HEK293 (cell line): ENCODE measurements at regions not wholly inside any gene's neighbourhood (a gene's known extent, or its start where the extent isn't known, plus 50 kb on each side); places are given as distances from the start of the nearest gene placed in this dataset.

ENCODE experiments used
- CTCF ChIA-PET: fragments of 350-600 bp; formaldehyde crosslinking; extraction: SDS; loops from one replicate; lab custom pipeline; 2021; ENCODE audit warnings: antibody characterized with exemption; lab: Yijun Ruan, JAX
- POLR2A ChIA-PET: fragments of 300-600 bp; formaldehyde crosslinking; extraction: SDS; loops from one replicate; lab custom pipeline; 2020; ENCODE audit warnings: antibody characterized with exemption, inconsistent platforms; lab: Yijun Ruan, JAX
- H3K27ac ChIP-seq: fragments of 200-500 bp; sonication (Bioruptor generic); 2 replicates; pipeline ENCODE4 v1.5.1; 2014; ENCODE audit warnings: low read depth, low read length, control low read depth, inconsistent platforms; ENCODE audit errors: extremely low read depth
- H3K36me3 ChIP-seq, 2 experiments: fragments of 200-500 bp in 1 of 2; sonication (Bioruptor generic) in 1 of 2; 1 replicate in 1 of 2; 2 replicates in 1 of 2; pipeline ENCODE4 v1.5.1; 2014 to 2017; ENCODE audit warnings: inconsistent platforms in 2 of 2, low read length in 2 of 2; ENCODE audit not compliant: control insufficient read depth in 2 of 2, insufficient read depth in 1 of 2
- H3K4me1 ChIP-seq: fragments of 200-500 bp; sonication (Bioruptor generic); 2 replicates; pipeline ENCODE4 v1.5.1; 2014; ENCODE audit warnings: mild to moderate bottlenecking, low read length, inconsistent platforms; ENCODE audit not compliant: control insufficient read depth, insufficient read depth
- H3K4me3 ChIP-seq: 2 replicates; pipeline ENCODE4 v1.5.1; 2011; ENCODE audit warnings: low read depth, mild to moderate bottlenecking, control low read depth, low read length, moderate library complexity
- H3K9me3 ChIP-seq: fragments of 200-500 bp; sonication (Bioruptor generic); 2 replicates; pipeline ENCODE4 v1.5.1; 2014; ENCODE audit warnings: low read depth, low read length, inconsistent platforms; ENCODE audit not compliant: control insufficient read depth, insufficient read depth
- HOXA7 ChIP-seq: sonication (generic); formaldehyde crosslinking; IDR thresholded peaks from 2 replicates; pipeline ENCODE4 v1.8.1; 2022; ENCODE audit warnings: missing genetic modification reagents, borderline replicate concordance
- HOXC10 ChIP-seq: sonication (generic); formaldehyde crosslinking; IDR thresholded peaks from 2 replicates; pipeline ENCODE4 v1.8.1; 2023; ENCODE audit warnings: mild to moderate bottlenecking, missing genetic modification reagents
- IKZF3 ChIP-seq: fragments of 450-650 bp; IDR thresholded peaks from 2 replicates; pipeline ENCODE4 v1.5.0; 2018; ENCODE audit warnings: missing biosample characterization, mild to moderate bottlenecking, missing genetic modification characterization, moderate library complexity
- KLF10 ChIP-seq: fragments of 450-650 bp; IDR thresholded peaks from 2 replicates; pipeline ENCODE4 v1.5.1; 2018; ENCODE audit warnings: missing biosample characterization, mild to moderate bottlenecking, missing genetic modification characterization
- SP3 ChIP-seq: fragments of 450-650 bp; formaldehyde crosslinking; IDR thresholded peaks from 2 replicates; pipeline ENCODE4 v1.5.1; 2016; ENCODE audit warnings: missing biosample characterization, missing genetic modification characterization
- ZBTB8A ChIP-seq: fragments of 450-650 bp; formaldehyde crosslinking; IDR thresholded peaks from 2 replicates; pipeline ENCODE4 v1.5.1; 2016; ENCODE audit warnings: missing biosample characterization, missing genetic modification characterization
- ZIC2 ChIP-seq: fragments of 450-650 bp; formaldehyde crosslinking; IDR thresholded peaks from 2 replicates; pipeline ENCODE4 v1.5.1; 2016; ENCODE audit warnings: missing biosample characterization, missing genetic modification characterization
- ZNF169 ChIP-seq: fragments of 450-650 bp; formaldehyde crosslinking; IDR thresholded peaks from 2 replicates; pipeline ENCODE4 v1.5.1; 2016; ENCODE audit warnings: missing biosample characterization, missing genetic modification characterization
- ZNF202 ChIP-seq: fragments of 450-650 bp; formaldehyde crosslinking; IDR thresholded peaks from 2 replicates; pipeline ENCODE4 v1.5.1; 2016; ENCODE audit warnings: missing biosample characterization, missing genetic modification characterization, borderline replicate concordance
- ZNF214 ChIP-seq: fragments of 450-650 bp; formaldehyde crosslinking; IDR thresholded peaks from 2 replicates; pipeline ENCODE4 v1.5.1; 2017; ENCODE audit warnings: missing biosample characterization, mild to moderate bottlenecking, missing genetic modification characterization, borderline replicate concordance
- ZNF266 ChIP-seq: fragments of 450-650 bp; formaldehyde crosslinking; IDR thresholded peaks from 2 replicates; pipeline ENCODE4 v1.5.1; 2016; ENCODE audit warnings: missing biosample characterization, missing genetic modification characterization, low read depth
- ZNF302 ChIP-seq: fragments of 450-650 bp; formaldehyde crosslinking; IDR thresholded peaks from 2 replicates; pipeline ENCODE4 v1.5.1; 2016; ENCODE audit warnings: missing biosample characterization, missing genetic modification characterization, low read depth
- ZNF311 ChIP-seq: fragments of 450-650 bp; formaldehyde crosslinking; IDR thresholded peaks from 2 replicates; pipeline ENCODE4 v1.5.1; 2017; ENCODE audit warnings: missing biosample characterization, missing genetic modification characterization, borderline replicate concordance
- ZNF433 ChIP-seq: fragments of 450-650 bp; formaldehyde crosslinking; IDR thresholded peaks from 2 replicates; pipeline ENCODE4 v1.5.1; 2016; ENCODE audit warnings: missing biosample characterization, missing genetic modification characterization, low read depth
- ZNF580 ChIP-seq: fragments of 450-650 bp; formaldehyde crosslinking; IDR thresholded peaks from 2 replicates; pipeline ENCODE4 v1.5.1; 2016; ENCODE audit warnings: missing biosample characterization, missing genetic modification characterization
- ZNF610 ChIP-seq: fragments of 450-650 bp; formaldehyde crosslinking; IDR thresholded peaks from 2 replicates; pipeline ENCODE4 v1.5.1; 2016; ENCODE audit warnings: missing biosample characterization, missing genetic modification characterization, borderline replicate concordance
- ZNF624 ChIP-seq: fragments of 450-650 bp; formaldehyde crosslinking; IDR thresholded peaks from 2 replicates; pipeline ENCODE4 v1.5.1; 2017; ENCODE audit warnings: missing biosample characterization, missing genetic modification characterization
- TF ChIP-seq, protein P1 (sequence below): fragments of 450-650 bp; formaldehyde crosslinking; conservative IDR thresholded peaks from 2 replicates; pipeline ENCODE4 v1.5.1; 2016; ENCODE audit warnings: low read depth, missing biosample characterization, missing genetic modification characterization
- TF ChIP-seq, protein P2 (sequence below): fragments of 450-650 bp; formaldehyde crosslinking; IDR thresholded peaks from 2 replicates; pipeline ENCODE4 v1.5.1; 2016; ENCODE audit warnings: missing biosample characterization, missing genetic modification characterization
- TF ChIP-seq, protein P3 (sequence below): fragments of 450-650 bp; formaldehyde crosslinking; IDR thresholded peaks from 2 replicates; pipeline ENCODE4 v1.5.1; 2016; ENCODE audit warnings: missing biosample characterization, missing genetic modification characterization, borderline replicate concordance

GRCh38 chr11:38182126-38182866 lies 1584.3 kb upstream of the RAG2 start:
- Histone ChIP-seq H3K36me3 (no peaks in the 10 kb centered on the region), H3K27ac (no peak overlapping the region), H3K4me3 (no peak overlapping the region), H3K4me1 (no peaks in the 10 kb centered on the region), H3K9me3 (no peaks in the 10 kb centered on the region)
- ChIA-PET POLR2A (no interaction called here), CTCF (no interaction called here)
- TF ChIP-seq ZNF214 (tag by site-specific recombination): no peak
- no peak for TF ChIP-seq ZBTB8A (tag by site-specific recombination)
- no peak for TF ChIP-seq HOXC10
- no peak for TF ChIP-seq ZNF610 (tag by site-specific recombination)
- TF ChIP-seq ZIC2 (tag by site-specific recombination): no peak
- TF ChIP-seq, protein P1, sequence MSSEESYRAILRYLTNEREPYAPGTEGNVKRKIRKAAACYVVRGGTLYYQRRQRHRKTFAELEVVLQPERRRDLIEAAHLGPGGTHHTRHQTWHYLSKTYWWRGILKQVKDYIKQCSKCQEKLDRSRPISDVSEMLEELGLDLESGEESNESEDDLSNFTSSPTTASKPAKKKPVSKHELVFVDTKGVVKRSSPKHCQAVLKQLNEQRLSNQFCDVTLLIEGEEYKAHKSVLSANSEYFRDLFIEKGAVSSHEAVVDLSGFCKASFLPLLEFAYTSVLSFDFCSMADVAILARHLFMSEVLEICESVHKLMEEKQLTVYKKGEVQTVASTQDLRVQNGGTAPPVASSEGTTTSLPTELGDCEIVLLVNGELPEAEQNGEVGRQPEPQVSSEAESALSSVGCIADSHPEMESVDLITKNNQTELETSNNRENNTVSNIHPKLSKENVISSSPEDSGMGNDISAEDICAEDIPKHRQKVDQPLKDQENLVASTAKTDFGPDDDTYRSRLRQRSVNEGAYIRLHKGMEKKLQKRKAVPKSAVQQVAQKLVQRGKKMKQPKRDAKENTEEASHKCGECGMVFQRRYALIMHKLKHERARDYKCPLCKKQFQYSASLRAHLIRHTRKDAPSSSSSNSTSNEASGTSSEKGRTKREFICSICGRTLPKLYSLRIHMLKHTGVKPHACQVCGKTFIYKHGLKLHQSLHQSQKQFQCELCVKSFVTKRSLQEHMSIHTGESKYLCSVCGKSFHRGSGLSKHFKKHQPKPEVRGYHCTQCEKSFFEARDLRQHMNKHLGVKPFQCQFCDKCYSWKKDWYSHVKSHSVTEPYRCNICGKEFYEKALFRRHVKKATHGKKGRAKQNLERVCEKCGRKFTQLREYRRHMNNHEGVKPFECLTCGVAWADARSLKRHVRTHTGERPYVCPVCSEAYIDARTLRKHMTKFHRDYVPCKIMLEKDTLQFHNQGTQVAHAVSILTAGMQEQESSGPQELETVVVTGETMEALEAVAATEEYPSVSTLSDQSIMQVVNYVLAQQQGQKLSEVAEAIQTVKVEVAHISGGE (tag by site-specific recombination): no peak

- Histone ChIP-seq H3K9me3 (no peaks in the 10 kb centered on the region), H3K4me1 (no peaks in the 10 kb centered on the region), H3K36me3 (no peaks in the 10 kb centered on the region), H3K4me3 (no peak overlapping the region), H3K27ac (no peak overlapping the region)
- no peak for TF ChIP-seq ZNF311
- CTCF ChIA-PET: no interaction called here
- POLR2A ChIA-PET: no interaction called here
These were observed 1578.8 kb upstream of the RAG2 start for GRCh38 chr11:38176686-38177322.

GRCh38 chr11:38173676-38174075 lies 1575.6 kb upstream of the RAG2 start:
- TF ChIP-seq, protein P2, sequence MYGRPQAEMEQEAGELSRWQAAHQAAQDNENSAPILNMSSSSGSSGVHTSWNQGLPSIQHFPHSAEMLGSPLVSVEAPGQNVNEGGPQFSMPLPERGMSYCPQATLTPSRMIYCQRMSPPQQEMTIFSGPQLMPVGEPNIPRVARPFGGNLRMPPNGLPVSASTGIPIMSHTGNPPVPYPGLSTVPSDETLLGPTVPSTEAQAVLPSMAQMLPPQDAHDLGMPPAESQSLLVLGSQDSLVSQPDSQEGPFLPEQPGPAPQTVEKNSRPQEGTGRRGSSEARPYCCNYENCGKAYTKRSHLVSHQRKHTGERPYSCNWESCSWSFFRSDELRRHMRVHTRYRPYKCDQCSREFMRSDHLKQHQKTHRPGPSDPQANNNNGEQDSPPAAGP: no peak
- no peak for TF ChIP-seq IKZF3 (tag by site-specific recombination)
- no peaks in the 10 kb centered on the region for H3K4me1 ChIP-seq
- no peaks in the 10 kb centered on the region for H3K36me3 ChIP-seq
- H3K9me3 ChIP-seq: no peaks in the 10 kb centered on the region
- no peak overlapping the region for H3K4me3 ChIP-seq
- H3K27ac ChIP-seq: no peak overlapping the region
- ChIA-PET CTCF (no interaction called here), POLR2A (no interaction called here)

DNA sequence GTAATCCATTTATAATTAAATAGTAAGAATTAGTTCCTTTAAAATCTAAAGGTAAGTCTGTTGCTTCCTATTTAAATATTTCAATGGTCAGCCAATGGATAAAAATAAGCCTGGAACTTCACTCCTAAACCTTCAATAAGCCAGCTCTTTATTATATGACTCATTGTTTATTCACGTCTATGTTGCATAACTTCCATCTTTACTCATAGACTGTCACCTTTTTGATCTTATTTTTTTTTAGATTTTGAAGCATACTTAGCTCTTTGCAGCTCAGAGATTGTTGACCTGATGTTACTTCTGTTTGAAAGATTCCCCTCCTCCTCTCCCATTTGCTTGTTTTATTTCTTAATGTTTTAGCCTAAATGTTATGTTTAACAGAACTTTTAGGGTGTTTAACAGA lies 1571.2 kb upstream of the RAG2 start:
- no peaks in the 10 kb centered on the region for H3K36me3 ChIP-seq
- H3K4me3 ChIP-seq: no peak overlapping the region
- no peaks in the 10 kb centered on the region for H3K9me3 ChIP-seq
- no peak overlapping the region for H3K27ac ChIP-seq
- ChIA-PET CTCF (no interaction called here), POLR2A (no interaction called here)
- no peaks in the 10 kb centered on the region for H3K4me1 ChIP-seq
- no peak for TF ChIP-seq ZNF580 (tag by site-specific recombination)
- TF ChIP-seq, protein P3, sequence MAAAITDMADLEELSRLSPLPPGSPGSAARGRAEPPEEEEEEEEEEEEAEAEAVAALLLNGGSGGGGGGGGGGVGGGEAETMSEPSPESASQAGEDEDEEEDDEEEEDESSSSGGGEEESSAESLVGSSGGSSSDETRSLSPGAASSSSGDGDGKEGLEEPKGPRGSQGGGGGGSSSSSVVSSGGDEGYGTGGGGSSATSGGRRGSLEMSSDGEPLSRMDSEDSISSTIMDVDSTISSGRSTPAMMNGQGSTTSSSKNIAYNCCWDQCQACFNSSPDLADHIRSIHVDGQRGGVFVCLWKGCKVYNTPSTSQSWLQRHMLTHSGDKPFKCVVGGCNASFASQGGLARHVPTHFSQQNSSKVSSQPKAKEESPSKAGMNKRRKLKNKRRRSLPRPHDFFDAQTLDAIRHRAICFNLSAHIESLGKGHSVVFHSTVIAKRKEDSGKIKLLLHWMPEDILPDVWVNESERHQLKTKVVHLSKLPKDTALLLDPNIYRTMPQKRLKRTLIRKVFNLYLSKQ: no peak
- no peak for TF ChIP-seq KLF10 (tag by site-specific recombination)
- no peak for TF ChIP-seq ZNF266 (tag by site-specific recombination)
- no peak for TF ChIP-seq ZNF433 (tag by site-specific recombination)
- TF ChIP-seq ZNF610 (tag by site-specific recombination): no peak
- no peak for TF ChIP-seq HOXA7 (CRISPR knock-in tag)
- TF ChIP-seq ZNF302: no peak
- no peak for TF ChIP-seq ZNF169 (tag by site-specific recombination)
- TF ChIP-seq ZNF202 (tag by site-specific recombination): no peak
- TF ChIP-seq ZNF624 (tag by site-specific recombination): no peak
- TF ChIP-seq SP3: no peak
